ENCODE measurements at regions not wholly inside any gene's neighbourhood (a gene's known extent, or its start where the extent isn't known, plus 50 kb on each side); places are given as distances from the start of the nearest gene placed in this dataset.

GRCh38 chr6:68039641-68040311, 595.3 kb upstream of the ADGRB3 start:
- Histone ChIP-seq H3K9ac (ENCODE audit: control insufficient read depth, insufficient read depth, low read length) (no peak overlapping the region), H3K36me3 (ENCODE audit: control insufficient read depth in 2 of 2, insufficient read depth in 2 of 2, low read length in 1 of 2) (no peaks in the 10 kb centered on the region), H3K4me2 (ENCODE audit: control insufficient read depth, insufficient read depth) (no peak overlapping the region), H3K79me2 (ENCODE audit: control insufficient read depth, insufficient read depth, low read length) (no peaks in the 10 kb centered on the region), H3K9me3 (replicated peaks; ENCODE audit: control insufficient read depth, insufficient read depth, low read length) (no peaks in the 10 kb centered on the region; the same call in 2 of the 3 replicates), H3K27ac (ENCODE audit: control insufficient read depth, insufficient read depth) (no peak overlapping the region), H4K20me1 (ENCODE audit: control insufficient read depth, insufficient read depth) (no peaks in the 10 kb centered on the region), H3K27me3 (replicated peaks in 1 of 2; ENCODE audit: control insufficient read depth in 2 of 2, insufficient read depth in 2 of 2, low read length in 1 of 2) (no peaks in the 10 kb centered on the region), H2AFZ (ENCODE audit: control insufficient read depth, low read depth, low read length) (no peak overlapping the region), H3K4me3 (no peak overlapping the region), H3K4me1 (ENCODE audit: control insufficient read depth, insufficient read depth, low read length) (no peaks in the 10 kb centered on the region)
- DNase-seq (ENCODE audit: low read depth, low spot score) (no peak), ATAC-seq (no peak; the same call in 2 of the 3 replicates), FAIRE-seq (no peak)
- no TSS peak for BruUV-seq (replicated peaks)
- POLR2A ChIA-PET: no interaction called here
- 9% methylated on average over 5 of the region's 5 CpGs for WGBS (ENCODE audit: insufficient coverage, insufficient replicate concordance, low lambda C conversion rate, missing lambda C conversion rate)
- TF ChIP-seq HDGF (IDR thresholded peaks at IDR 0.05): no peak
- no peak for TF ChIP-seq MTA2 (IDR thresholded peaks at IDR 0.05; ENCODE audit: low read depth)
- TF ChIP-seq, protein P1, sequence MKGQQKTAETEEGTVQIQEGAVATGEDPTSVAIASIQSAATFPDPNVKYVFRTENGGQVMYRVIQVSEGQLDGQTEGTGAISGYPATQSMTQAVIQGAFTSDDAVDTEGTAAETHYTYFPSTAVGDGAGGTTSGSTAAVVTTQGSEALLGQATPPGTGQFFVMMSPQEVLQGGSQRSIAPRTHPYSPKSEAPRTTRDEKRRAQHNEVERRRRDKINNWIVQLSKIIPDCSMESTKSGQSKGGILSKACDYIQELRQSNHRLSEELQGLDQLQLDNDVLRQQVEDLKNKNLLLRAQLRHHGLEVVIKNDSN (IDR thresholded peaks at IDR 0.05; ENCODE audit: borderline replicate concordance, extremely low read length, insufficient read depth, low read depth, low read length): no peak
- TF ChIP-seq, protein P2, sequence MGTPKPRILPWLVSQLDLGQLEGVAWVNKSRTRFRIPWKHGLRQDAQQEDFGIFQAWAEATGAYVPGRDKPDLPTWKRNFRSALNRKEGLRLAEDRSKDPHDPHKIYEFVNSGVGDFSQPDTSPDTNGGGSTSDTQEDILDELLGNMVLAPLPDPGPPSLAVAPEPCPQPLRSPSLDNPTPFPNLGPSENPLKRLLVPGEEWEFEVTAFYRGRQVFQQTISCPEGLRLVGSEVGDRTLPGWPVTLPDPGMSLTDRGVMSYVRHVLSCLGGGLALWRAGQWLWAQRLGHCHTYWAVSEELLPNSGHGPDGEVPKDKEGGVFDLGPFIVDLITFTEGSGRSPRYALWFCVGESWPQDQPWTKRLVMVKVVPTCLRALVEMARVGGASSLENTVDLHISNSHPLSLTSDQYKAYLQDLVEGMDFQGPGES (IDR thresholded peaks at IDR 0.05): no peak
- no peak for TF ChIP-seq TCF3 (IDR thresholded peaks at IDR 0.05; ENCODE audit: borderline replicate concordance, insufficient read depth, low read depth, low read length)
- no peak for TF ChIP-seq NFIC (IDR thresholded peaks at IDR 0.05; ENCODE audit: low read depth, low read length)
- TF ChIP-seq NFYB (IDR thresholded peaks at IDR 0.05; ENCODE audit: insufficient read depth, low read depth, low read length): no peak
- no peak for TF ChIP-seq ZBTB33 (IDR thresholded peaks at IDR 0.05)
- TF ChIP-seq, protein P3, sequence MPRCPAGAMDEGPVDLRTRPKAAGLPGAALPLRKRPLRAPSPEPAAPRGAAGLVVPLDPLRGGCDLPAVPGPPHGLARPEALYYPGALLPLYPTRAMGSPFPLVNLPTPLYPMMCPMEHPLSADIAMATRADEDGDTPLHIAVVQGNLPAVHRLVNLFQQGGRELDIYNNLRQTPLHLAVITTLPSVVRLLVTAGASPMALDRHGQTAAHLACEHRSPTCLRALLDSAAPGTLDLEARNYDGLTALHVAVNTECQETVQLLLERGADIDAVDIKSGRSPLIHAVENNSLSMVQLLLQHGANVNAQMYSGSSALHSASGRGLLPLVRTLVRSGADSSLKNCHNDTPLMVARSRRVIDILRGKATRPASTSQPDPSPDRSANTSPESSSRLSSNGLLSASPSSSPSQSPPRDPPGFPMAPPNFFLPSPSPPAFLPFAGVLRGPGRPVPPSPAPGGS (IDR thresholded peaks at IDR 0.05; ENCODE audit: borderline replicate concordance, insufficient read depth, low read depth, low read length, poor library complexity, severe bottlenecking): no peak
- no peak for TF ChIP-seq NFYA (IDR thresholded peaks at IDR 0.05; ENCODE audit: borderline replicate concordance, low read depth, low read length)
- TF ChIP-seq SMC3 (IDR thresholded peaks at IDR 0.05; ENCODE audit: borderline replicate concordance, low read length): no peak
- no peak for TF ChIP-seq SREBF2 (IDR thresholded peaks at IDR 0.05; ENCODE audit: low read length)
- TF ChIP-seq ETV6 (conservative IDR thresholded peaks at IDR 0.05 in 1 of 2, IDR thresholded peaks at IDR 0.05 in 1 of 2; ENCODE audit: borderline replicate concordance in 1 of 2, low read depth in 1 of 2): no peak
- in situ Hi-C loops (cut with MboI) (no loop called here), intact Hi-C loops (cut with micrococcal nuclease; ENCODE audit: unreplicated experiment) (no loop called here)
- SMC1A ChIA-PET (ENCODE audit: uncharacterized antibody, unreplicated experiment): interaction anchor here (0.6 to 1.0 kb wide), 2 partner anchors 49 to 154 kb away, joined by 3 read pairs; no protein-coding TSS in a partner anchor
- RAD21 ChIA-PET (ENCODE audit: unreplicated experiment): no interaction called here
- CTCF ChIA-PET: interaction anchor here (1.0 kb wide), 1 partner anchor 21 kb away, joined by 4 read pairs; no protein-coding TSS in a partner anchor
